GM12891 (cell line): ENCODE measurements at regions not wholly inside any gene's neighbourhood (a gene's known extent, or its start where the extent isn't known, plus 50 kb on each side); places are given as distances from the start of the nearest gene placed in this dataset.

Experiments
- PAX5 ChIP-seq: IDR thresholded peaks from 2 replicates; pipeline ENCODE4 v1.6.1; 2011; ENCODE audit warnings: low read length, moderate library complexity, mild to moderate bottlenecking; ENCODE audit not compliant: insufficient read depth, severe bottlenecking
- POLR2A ChIP-seq: IDR thresholded peaks from 2 replicates; pipeline ENCODE4 v1.6.1; 2011; ENCODE audit warnings: low read depth, low read length, control low read depth
- POLR2AphosphoS5 ChIP-seq: IDR thresholded peaks from 2 replicates; pipeline ENCODE4 v1.6.1; 2011; ENCODE audit warnings: low read depth, low read length, control low read depth
- POU2F2 ChIP-seq: IDR thresholded peaks from 2 replicates; pipeline ENCODE4 v1.6.1; 2011; ENCODE audit warnings: low read depth, mild to moderate bottlenecking, control low read depth, low read length, moderate library complexity
- SPI1 ChIP-seq: IDR thresholded peaks from 2 replicates; pipeline ENCODE4 v1.6.1; 2011; ENCODE audit warnings: low read depth, low read length, control low read depth
- TAF1 ChIP-seq: IDR thresholded peaks from 2 replicates; pipeline ENCODE4 v1.6.1; 2011; ENCODE audit warnings: low read depth, low read length, control low read depth

GRCh38 chr2:76641506-76641905 is 880.7 kb downstream of the LRRTM4 start:
- TF ChIP-seq TAF1 (no peak), POLR2AphosphoS5 (no peak), POLR2A (no peak), PAX5 (no peak), POU2F2 (no peak), SPI1 (no peak)
